GM12875 (cell line): ENCODE measurements at regions not wholly inside any gene's neighbourhood (a gene's known extent, or its start where the extent isn't known, plus 50 kb on each side); places are given as distances from the start of the nearest gene placed in this dataset.

Experiments
- H3K4me3 ChIP-seq: one replicate; pipeline ENCODE4 v1.5.1; 2011; ENCODE audit warnings: low read depth, low read length, control low read depth
- TF ChIP-seq, protein P1 (sequence below): IDR thresholded peaks from 2 replicates; pipeline ENCODE4 v1.5.1; 2011; ENCODE audit warnings: low read depth, mild to moderate bottlenecking, control low read depth, inconsistent platforms, low read length, moderate library complexity, borderline replicate concordance; ENCODE audit not compliant: insufficient read depth

- TF ChIP-seq, protein P1, sequence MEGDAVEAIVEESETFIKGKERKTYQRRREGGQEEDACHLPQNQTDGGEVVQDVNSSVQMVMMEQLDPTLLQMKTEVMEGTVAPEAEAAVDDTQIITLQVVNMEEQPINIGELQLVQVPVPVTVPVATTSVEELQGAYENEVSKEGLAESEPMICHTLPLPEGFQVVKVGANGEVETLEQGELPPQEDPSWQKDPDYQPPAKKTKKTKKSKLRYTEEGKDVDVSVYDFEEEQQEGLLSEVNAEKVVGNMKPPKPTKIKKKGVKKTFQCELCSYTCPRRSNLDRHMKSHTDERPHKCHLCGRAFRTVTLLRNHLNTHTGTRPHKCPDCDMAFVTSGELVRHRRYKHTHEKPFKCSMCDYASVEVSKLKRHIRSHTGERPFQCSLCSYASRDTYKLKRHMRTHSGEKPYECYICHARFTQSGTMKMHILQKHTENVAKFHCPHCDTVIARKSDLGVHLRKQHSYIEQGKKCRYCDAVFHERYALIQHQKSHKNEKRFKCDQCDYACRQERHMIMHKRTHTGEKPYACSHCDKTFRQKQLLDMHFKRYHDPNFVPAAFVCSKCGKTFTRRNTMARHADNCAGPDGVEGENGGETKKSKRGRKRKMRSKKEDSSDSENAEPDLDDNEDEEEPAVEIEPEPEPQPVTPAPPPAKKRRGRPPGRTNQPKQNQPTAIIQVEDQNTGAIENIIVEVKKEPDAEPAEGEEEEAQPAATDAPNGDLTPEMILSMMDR = no peak
- no peak overlapping the region for H3K4me3 ChIP-seq
These were observed 349.4 kb downstream of the NUF2 start for GRCh38 chr1:163670989-163671757.

DNA sequence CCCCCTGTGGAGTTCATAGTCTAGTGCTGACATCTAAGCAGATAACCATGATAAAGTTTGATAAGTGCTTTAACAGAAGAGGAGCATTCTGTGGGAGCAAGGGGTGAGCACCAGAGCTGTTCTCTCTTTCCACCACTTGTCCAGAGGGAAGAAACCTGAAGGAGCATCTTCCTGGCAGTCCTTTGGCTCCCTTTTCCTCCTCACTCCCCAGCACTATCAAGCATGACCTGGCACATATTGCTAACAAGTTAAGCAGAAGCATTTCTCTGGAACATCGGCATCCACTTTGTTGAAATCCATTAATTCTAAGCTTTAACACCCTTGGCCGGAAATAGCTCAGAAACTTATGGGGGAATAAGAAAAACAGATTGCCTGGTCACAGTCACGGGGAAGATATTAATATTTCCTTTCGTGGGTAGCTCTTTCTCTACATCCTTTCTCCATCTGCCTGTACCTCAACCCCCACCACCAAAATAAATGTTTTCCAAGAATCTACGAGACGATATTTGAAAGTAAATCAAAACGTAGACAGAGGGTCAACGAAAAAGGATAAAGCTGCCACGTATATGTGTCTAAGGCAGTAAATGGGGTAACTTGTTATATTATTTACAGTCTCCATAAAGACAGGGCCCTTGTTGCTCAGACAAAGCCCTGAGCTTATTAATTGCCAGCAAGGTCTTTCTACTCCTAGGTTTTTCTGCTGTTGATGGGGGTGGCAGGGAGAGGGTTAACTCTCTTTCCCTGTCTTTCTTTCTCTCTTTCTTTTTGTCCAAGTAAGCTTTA is 351.4 kb downstream of the NUF2 start:
- TF ChIP-seq, protein P1 = no peak
- no peak overlapping the region for H3K4me3 ChIP-seq

- TF ChIP-seq, protein P1 = no peak
- H3K4me3 ChIP-seq = no peak overlapping the region
These were observed 352.0 kb downstream of the NUF2 start for GRCh38 chr1:163673759-163674151.

DNA sequence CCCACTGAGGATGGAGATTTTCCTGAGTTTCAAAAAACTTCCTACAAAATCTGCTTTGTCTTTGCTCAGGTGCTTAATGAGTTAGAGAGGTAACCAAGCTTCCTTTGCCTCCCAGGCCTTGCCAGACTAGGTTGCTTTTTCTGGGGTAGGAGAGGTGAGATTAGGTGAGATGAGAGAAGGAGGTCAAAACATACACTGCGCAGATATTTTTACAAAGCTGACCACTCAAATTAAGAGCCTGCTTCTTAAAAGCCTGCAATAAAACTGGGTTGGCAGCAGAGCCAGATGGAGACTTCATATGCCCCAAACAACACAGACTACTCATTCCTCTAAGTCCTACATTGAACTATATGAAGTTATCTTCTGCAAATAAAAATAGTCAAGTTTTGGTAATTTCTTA is 352.5 kb downstream of the NUF2 start:
- H3K4me3 ChIP-seq = no peak overlapping the region
- TF ChIP-seq, protein P1 = no peak

- H3K4me3 ChIP-seq = no peak overlapping the region
- TF ChIP-seq, protein P1 = no peak
These were observed 363.0 kb downstream of the NUF2 start for GRCh38 chr1:163684785-163685184.

DNA sequence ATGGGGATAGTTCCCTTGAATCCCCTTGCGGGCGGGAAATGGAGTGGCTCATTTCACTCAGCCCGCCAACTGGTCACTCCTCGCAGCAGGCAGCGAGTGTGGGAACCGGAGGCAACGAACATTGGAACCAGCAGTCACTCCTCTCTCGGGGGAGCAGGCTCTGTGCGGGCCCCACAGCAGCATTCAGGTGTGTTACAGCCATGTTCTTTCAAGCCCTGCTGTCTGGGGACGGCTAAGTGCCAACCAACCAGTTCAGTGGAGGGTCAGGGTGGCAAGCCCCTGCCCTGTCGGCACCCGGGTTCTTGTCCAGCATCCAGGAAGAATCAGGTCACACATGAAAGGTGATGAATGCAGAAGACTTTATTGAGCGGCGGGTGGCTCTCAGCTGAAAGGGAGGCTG is 370.5 kb downstream of the NUF2 start:
- TF ChIP-seq, protein P1 = no peak
- H3K4me3 ChIP-seq = no peak overlapping the region
